Osteoblast (primary cell): ENCODE measurements at regions not wholly inside any gene's neighbourhood (a gene's known extent, or its start where the extent isn't known, plus 50 kb on each side); places are given as distances from the start of the nearest gene placed in this dataset.

ENCODE experiments used
- DNase-seq: peaks from one replicate; pipeline ENCODE4 v3.0.0; 2011; ENCODE audit warnings: low spot score, mixed read lengths; ENCODE audit not compliant: insufficient read length; ENCODE audit errors: missing footprints
- H2AFZ ChIP-seq: 2 replicates; pipeline ENCODE4 v1.6.0; 2011; ENCODE audit warnings: mild to moderate bottlenecking, low read length
- H3K27ac ChIP-seq: 2 replicates; pipeline ENCODE4 v1.5.1; 2011; ENCODE audit warnings: mild to moderate bottlenecking, low read depth, low read length, moderate library complexity
- H3K27me3 ChIP-seq: 2 replicates; pipeline ENCODE4 v1.6.0; 2012; ENCODE audit warnings: mild to moderate bottlenecking, control low read depth, inconsistent platforms, low read length, moderate library complexity; ENCODE audit not compliant: insufficient read depth
- H3K36me3 ChIP-seq: 2 replicates; pipeline ENCODE4 v1.5.1; 2011; ENCODE audit warnings: mild to moderate bottlenecking, low read length, control low read depth, moderate library complexity; ENCODE audit not compliant: insufficient read depth
- H3K4me1 ChIP-seq: 2 replicates; pipeline ENCODE4 v1.5.1; 2011; ENCODE audit warnings: mild to moderate bottlenecking, low read length, control low read depth, moderate library complexity; ENCODE audit not compliant: insufficient read depth
- H3K4me2 ChIP-seq: 2 replicates; pipeline ENCODE4 v1.6.0; 2011; ENCODE audit warnings: mild to moderate bottlenecking, low read length; ENCODE audit not compliant: insufficient read depth
- H3K4me3 ChIP-seq: fragments of 200-600 bp; sonication (generic); 3 replicates; pipeline ENCODE4 v1.5.1; 2012; ENCODE audit warnings: mild to moderate bottlenecking, low read length, inconsistent platforms; ENCODE audit not compliant: insufficient read depth
- H3K79me2 ChIP-seq: 2 replicates; pipeline ENCODE4 v1.6.0; 2012; ENCODE audit warnings: mild to moderate bottlenecking, low read length, control low read depth, inconsistent platforms; ENCODE audit not compliant: insufficient read depth
- H3K9me3 ChIP-seq: 2 replicates; pipeline ENCODE4 v1.5.1; 2011; ENCODE audit warnings: low read depth, low read length, control low read depth
- H4K20me1 ChIP-seq: 2 replicates; pipeline ENCODE4 v1.6.0; 2012; ENCODE audit warnings: mild to moderate bottlenecking, low read length, control low read depth; ENCODE audit not compliant: insufficient read depth
- TF ChIP-seq, protein P1 (sequence below): IDR thresholded peaks from 2 replicates; pipeline ENCODE4 v1.5.1; 2011; ENCODE audit warnings: mild to moderate bottlenecking, low read depth, low read length, moderate library complexity; ENCODE audit errors: extremely low read depth

DNA sequence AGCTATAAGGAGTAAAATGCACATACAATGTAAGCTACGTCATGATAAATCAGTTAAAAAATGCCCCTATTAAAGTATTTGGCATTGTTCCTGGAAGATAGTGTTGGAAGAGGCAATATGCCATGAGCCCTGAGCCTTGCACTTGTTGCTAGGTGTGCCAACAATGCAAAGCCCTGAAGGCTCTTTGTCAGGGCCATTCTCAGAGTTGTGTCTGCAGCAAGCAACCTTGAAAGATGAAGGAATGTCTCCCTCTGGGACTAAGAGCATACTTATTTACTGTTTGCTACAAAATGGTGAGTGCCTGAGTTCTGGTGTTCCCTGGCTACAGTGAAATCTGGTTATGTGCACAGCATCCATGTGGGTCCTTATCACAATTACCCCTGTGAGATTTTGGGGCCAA lies 322.3 kb upstream of the FAT3 start:
- Histone ChIP-seq H3K4me1 (no peaks in the 10 kb centered on the region), H2AFZ (no peak overlapping the region), H4K20me1 (no peaks in the 10 kb centered on the region), H3K27me3 (no peaks in the 10 kb centered on the region), H3K79me2 (no peaks in the 10 kb centered on the region), H3K9me3 (no peaks in the 10 kb centered on the region), H3K36me3 (no peaks in the 10 kb centered on the region), H3K4me3 (no peak overlapping the region), H3K27ac (no peak overlapping the region), H3K4me2 (no peak overlapping the region)
- no peak for DNase-seq
- TF ChIP-seq, protein P1, sequence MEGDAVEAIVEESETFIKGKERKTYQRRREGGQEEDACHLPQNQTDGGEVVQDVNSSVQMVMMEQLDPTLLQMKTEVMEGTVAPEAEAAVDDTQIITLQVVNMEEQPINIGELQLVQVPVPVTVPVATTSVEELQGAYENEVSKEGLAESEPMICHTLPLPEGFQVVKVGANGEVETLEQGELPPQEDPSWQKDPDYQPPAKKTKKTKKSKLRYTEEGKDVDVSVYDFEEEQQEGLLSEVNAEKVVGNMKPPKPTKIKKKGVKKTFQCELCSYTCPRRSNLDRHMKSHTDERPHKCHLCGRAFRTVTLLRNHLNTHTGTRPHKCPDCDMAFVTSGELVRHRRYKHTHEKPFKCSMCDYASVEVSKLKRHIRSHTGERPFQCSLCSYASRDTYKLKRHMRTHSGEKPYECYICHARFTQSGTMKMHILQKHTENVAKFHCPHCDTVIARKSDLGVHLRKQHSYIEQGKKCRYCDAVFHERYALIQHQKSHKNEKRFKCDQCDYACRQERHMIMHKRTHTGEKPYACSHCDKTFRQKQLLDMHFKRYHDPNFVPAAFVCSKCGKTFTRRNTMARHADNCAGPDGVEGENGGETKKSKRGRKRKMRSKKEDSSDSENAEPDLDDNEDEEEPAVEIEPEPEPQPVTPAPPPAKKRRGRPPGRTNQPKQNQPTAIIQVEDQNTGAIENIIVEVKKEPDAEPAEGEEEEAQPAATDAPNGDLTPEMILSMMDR = no peak

DNA sequence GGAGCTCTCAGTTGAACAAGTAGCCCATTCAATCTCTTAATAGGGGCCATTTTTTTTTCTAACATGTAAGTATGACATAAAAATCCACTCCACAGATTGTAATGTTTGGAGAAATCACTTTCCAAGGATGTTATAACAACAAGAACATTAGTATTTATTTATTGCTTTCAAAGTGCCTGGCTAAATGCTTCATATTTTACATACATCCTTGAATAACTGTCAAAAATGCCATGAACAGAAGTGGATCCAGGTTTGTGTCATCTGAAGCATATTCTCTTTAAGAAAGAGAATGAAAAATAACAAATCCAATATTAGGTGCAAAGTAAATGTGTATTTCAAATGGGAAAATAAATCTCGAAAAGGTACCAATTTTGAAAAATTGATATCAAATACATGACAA lies 344.0 kb upstream of the FAT3 start:
- H4K20me1 ChIP-seq = no peaks in the 10 kb centered on the region
- H3K4me3 ChIP-seq = no peak overlapping the region
- H3K27ac ChIP-seq = no peak overlapping the region
- H3K4me2 ChIP-seq = no peak overlapping the region
- no peaks in the 10 kb centered on the region for H3K79me2 ChIP-seq
- no peaks in the 10 kb centered on the region for H3K36me3 ChIP-seq
- TF ChIP-seq, protein P1 = no peak
- H2AFZ ChIP-seq = no peak overlapping the region
- H3K9me3 ChIP-seq = no peaks in the 10 kb centered on the region
- H3K27me3 ChIP-seq = no peaks in the 10 kb centered on the region
- DNase-seq = no peak
- H3K4me1 ChIP-seq = no peaks in the 10 kb centered on the region

DNA sequence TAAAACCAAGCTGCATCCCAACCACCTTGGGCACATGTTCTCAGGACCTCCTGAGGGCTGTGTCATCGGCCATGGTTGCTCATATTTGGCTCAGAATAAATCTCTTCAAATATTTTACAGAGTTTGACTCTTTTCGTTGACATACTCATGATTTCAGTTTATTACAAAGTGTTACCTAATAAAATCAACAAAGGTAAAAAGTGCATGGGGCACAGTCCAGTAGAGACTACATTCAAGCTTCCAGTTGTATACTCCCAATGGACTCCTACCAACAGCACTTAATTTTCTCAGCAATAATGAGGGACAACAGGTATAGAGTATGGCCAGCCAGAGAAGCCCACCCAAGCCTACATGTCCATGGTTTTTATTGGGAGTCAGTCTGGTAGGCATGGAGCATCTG lies 347.9 kb upstream of the FAT3 start:
- no peak overlapping the region for H3K4me2 ChIP-seq
- no peaks in the 10 kb centered on the region for H3K79me2 ChIP-seq
- no peak for DNase-seq
- H3K27me3 ChIP-seq = no peaks in the 10 kb centered on the region
- H3K4me3 ChIP-seq = no peak overlapping the region
- H3K27ac ChIP-seq = no peak overlapping the region
- H3K9me3 ChIP-seq = no peaks in the 10 kb centered on the region
- H2AFZ ChIP-seq = no peak overlapping the region
- no peaks in the 10 kb centered on the region for H4K20me1 ChIP-seq
- TF ChIP-seq, protein P1 = no peak
- no peaks in the 10 kb centered on the region for H3K4me1 ChIP-seq
- H3K36me3 ChIP-seq = no peaks in the 10 kb centered on the region

DNA sequence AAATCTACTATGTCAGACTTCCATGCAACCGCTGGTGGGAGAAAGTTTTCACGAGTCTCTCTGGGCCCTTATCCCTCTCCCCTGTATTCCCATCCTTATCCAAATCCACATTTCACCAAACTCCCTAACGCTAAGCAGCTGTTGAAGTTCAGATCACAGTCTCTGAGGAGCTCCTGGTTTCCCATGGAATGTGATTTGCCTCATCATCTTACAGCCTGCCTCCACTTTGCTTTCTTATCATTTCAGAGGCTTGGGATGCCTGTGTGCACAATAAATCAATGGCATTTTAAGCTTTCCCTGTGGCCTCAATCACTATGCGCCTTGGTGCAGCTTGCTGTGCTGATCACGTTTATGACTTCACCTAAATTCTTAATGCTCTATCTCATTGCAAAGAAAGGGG lies 352.4 kb upstream of the FAT3 start:
- no peaks in the 10 kb centered on the region for H3K36me3 ChIP-seq
- no peaks in the 10 kb centered on the region for H3K79me2 ChIP-seq
- TF ChIP-seq, protein P1 = no peak
- no peaks in the 10 kb centered on the region for H4K20me1 ChIP-seq
- no peak overlapping the region for H3K4me2 ChIP-seq
- no peak overlapping the region for H3K4me3 ChIP-seq
- H2AFZ ChIP-seq = no peak overlapping the region
- no peaks in the 10 kb centered on the region for H3K27me3 ChIP-seq
- H3K4me1 ChIP-seq = no peaks in the 10 kb centered on the region
- no peak overlapping the region for H3K27ac ChIP-seq
- no peak for DNase-seq
- no peaks in the 10 kb centered on the region for H3K9me3 ChIP-seq
